Transverse colon (tissue), 4 donors: ENCODE measurements at regions not wholly inside any gene's neighbourhood (a gene's known extent, or its start where the extent isn't known, plus 50 kb on each side); places are given as distances from the start of the nearest gene placed in this dataset.

Experiments
- DNase-seq: peaks from one replicate; pipeline ENCODE4 v3.0.0-alpha.2; 2019
- H3K27ac ChIP-seq, 4 donors: fragments of 200-600 bp; sonication (generic); 2 replicates each; pipeline ENCODE4 v1.5.1; 2016 to 2018; ENCODE audit warnings: inconsistent platforms in 4 of 4
- H3K27me3 ChIP-seq: fragments of 200-600 bp; sonication (generic); 2 replicates; pipeline ENCODE4 v1.5.1; 2017; ENCODE audit warnings: inconsistent platforms
- H3K36me3 ChIP-seq, 4 donors: fragments of 200-600 bp; sonication (generic); 2 replicates each; pipeline ENCODE4 v1.5.1; 2017 to 2019; ENCODE audit warnings: inconsistent platforms in 4 of 4
- H3K4me1 ChIP-seq, 4 donors: fragments of 200-600 bp; sonication (generic); 2 replicates each; pipeline ENCODE4 v1.5.1; 2017 to 2020; ENCODE audit warnings: inconsistent platforms in 4 of 4
- H3K4me3 ChIP-seq, 4 donors: fragments of 200-600 bp; sonication (generic); 1 replicate in 1 of 4; 2 replicates in 3 of 4; pipeline versions ENCODE4 v1.5.1 to v1.6.1; 2017 to 2019; ENCODE audit warnings: inconsistent platforms in 4 of 4
- H3K9me3 ChIP-seq, 2 donors: fragments of 200-600 bp; sonication (generic); 2 replicates each; pipeline ENCODE4 v1.5.1; 2017 to 2019; ENCODE audit warnings: inconsistent platforms in 2 of 2
- EP300 ChIP-seq: sonication (generic); formaldehyde crosslinking; IDR thresholded peaks from one replicate; pipeline ENCODE4 v1.6.1; 2017; ENCODE audit warnings: antibody characterized with exemption, low read depth
- POLR2A ChIP-seq: fragments of 450-650 bp; IDR thresholded peaks from one replicate; pipeline ENCODE4 v1.6.1; 2016; ENCODE audit warnings: antibody characterized with exemption, mild to moderate bottlenecking, moderate library complexity
- POLR2AphosphoS5 ChIP-seq, 3 donors: sonication (generic); formaldehyde crosslinking; IDR thresholded peaks; one replicate each; pipeline ENCODE4 v1.6.1; 2016; ENCODE audit warnings: antibody characterized with exemption in 3 of 3
- WGBS, 2 donors: methylation state at CpG; one replicate each; pipeline ENCODE4 v1.1.5; 2018; ENCODE audit warnings: low coverage in 1 of 2; 5-methylcytosine and 5-hydroxymethylcytosine counted together
- in situ Hi-C, 4 donors: fragments of 200-750 bp; cut with MboI; loops; one replicate each; pipeline versions ENCODE4 v1.15.0 to v1.15.1; 2017; ENCODE audit warnings: low sequenced_read_pairs in 3 of 4, low pct_ligation_motif_present in 1 of 4, low pct_unique_long_range_greater_than_20kb in 1 of 4
- intact Hi-C: fragments of 100-400 bp; cut with DNase I; formaldehyde crosslinking; loops from one replicate; pipeline ENCODE4 v1.15.1; 2023; ENCODE audit warnings: low total_unique reads
- TF ChIP-seq, protein P1 (sequence below), 5 experiments: fragments of 200-600 bp in 3 of 5; fragments of 450-650 bp in 2 of 5; sonication (generic) in 3 of 5; IDR thresholded peaks; 1 replicate in 2 of 5; 2 replicates in 3 of 5; pipeline ENCODE4 v1.5.1; 2016 to 2017; ENCODE audit warnings: antibody characterized with exemption in 5 of 5, inconsistent platforms in 3 of 5, mild to moderate bottlenecking in 2 of 5, moderate library complexity in 1 of 5

DNA sequence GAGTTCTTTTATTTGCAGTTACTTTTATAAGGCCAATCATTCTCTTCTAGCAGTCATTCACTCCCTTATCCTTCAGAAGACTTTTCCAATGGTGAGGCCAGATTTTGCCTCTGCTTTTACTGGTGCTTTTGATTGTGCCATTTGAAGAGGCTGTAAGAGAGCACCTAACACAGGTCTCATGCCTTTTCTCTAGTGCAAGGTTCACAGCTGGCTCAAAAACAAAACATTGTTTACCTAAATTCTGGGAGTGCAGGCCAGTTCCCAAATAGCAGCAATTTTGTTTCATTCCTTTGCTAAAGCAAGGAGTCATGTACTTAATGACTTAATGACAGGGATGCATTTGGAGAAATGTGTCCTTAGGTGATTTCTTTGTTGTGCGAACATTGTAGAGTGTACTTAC, 192.0 kb downstream of the SYT10 start:
- Histone ChIP-seq H3K9me3 (no peaks in the 10 kb centered on the region), H3K4me1 (no peaks in the 10 kb centered on the region), H3K36me3 (no peaks in the 10 kb centered on the region), H3K4me3 (no peak overlapping the region), H3K27me3 (no peaks in the 10 kb centered on the region), H3K27ac (no peak overlapping the region)
- 82 to 87% methylated on average over 1 of the region's 1 CpG for WGBS, 2 donors
- no peak for DNase-seq
- intact Hi-C loops: no loop called here
- TF ChIP-seq POLR2A (no peak), EP300 (no peak), POLR2AphosphoS5 (IDR thresholded peaks at IDR 0.05) (no peak)
- TF ChIP-seq, protein P1, sequence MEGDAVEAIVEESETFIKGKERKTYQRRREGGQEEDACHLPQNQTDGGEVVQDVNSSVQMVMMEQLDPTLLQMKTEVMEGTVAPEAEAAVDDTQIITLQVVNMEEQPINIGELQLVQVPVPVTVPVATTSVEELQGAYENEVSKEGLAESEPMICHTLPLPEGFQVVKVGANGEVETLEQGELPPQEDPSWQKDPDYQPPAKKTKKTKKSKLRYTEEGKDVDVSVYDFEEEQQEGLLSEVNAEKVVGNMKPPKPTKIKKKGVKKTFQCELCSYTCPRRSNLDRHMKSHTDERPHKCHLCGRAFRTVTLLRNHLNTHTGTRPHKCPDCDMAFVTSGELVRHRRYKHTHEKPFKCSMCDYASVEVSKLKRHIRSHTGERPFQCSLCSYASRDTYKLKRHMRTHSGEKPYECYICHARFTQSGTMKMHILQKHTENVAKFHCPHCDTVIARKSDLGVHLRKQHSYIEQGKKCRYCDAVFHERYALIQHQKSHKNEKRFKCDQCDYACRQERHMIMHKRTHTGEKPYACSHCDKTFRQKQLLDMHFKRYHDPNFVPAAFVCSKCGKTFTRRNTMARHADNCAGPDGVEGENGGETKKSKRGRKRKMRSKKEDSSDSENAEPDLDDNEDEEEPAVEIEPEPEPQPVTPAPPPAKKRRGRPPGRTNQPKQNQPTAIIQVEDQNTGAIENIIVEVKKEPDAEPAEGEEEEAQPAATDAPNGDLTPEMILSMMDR (IDR thresholded peaks at IDR 0.05): no peak
- in situ Hi-C loops: no loop called here

DNA sequence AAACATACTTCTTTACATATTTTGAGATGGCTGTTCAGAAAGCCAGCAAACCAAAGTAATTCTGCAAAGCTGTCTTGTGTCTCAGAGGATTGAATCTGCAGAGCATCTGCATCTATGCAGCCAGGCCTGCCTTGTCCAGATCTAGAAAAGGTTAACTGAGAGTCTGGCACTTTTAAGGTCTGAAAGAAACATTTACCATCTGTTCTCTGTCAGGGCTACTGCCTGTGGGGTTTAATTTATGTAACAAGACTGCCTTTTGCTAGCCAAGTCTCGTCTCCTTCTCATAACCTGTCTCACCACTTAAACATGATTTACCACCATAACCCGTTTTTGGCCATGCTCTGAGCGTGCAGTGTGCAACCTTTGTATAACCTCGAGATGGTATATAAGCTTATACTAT, 194.2 kb downstream of the SYT10 start:
- no peak overlapping the region for H3K27ac ChIP-seq
- WGBS, 2 donors: 38 to 56% methylated on average over 4 of the region's 4 CpGs
- intact Hi-C loops: no loop called here
- no peaks in the 10 kb centered on the region for H3K9me3 ChIP-seq
- no peak for DNase-seq
- no peaks in the 10 kb centered on the region for H3K4me1 ChIP-seq
- no peaks in the 10 kb centered on the region for H3K36me3 ChIP-seq
- no peaks in the 10 kb centered on the region for H3K27me3 ChIP-seq
- H3K4me3 ChIP-seq: no peak overlapping the region
- in situ Hi-C loops: no loop called here
- TF ChIP-seq POLR2AphosphoS5 (IDR thresholded peaks at IDR 0.05) (no peak), EP300 (no peak), POLR2A (no peak)
- TF ChIP-seq, protein P1 (IDR thresholded peaks at IDR 0.05): no peak

DNA sequence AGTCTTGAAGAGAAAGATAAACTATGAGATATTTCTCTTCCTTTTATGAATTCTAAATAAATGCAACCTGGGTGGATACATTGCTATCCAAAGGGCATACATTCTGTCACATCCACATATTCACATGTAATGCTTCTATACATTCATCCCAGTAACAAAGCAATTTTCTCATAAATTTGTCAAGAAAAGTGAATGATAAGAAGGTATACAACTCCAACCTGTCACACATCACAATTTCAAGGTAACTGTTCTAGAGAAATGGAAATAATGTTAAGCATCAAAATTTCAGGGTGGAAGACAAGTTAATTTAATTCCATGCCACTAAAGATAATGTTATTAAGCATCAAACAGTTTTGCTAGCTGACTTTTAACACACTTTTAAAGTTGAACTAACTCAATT, 212.9 kb downstream of the SYT10 start:
- no peaks in the 10 kb centered on the region for H3K36me3 ChIP-seq
- no peaks in the 10 kb centered on the region for H3K27me3 ChIP-seq
- intact Hi-C loops: no loop called here
- H3K27ac ChIP-seq: no peak overlapping the region
- no peak for DNase-seq
- no peak overlapping the region for H3K4me3 ChIP-seq
- TF ChIP-seq POLR2AphosphoS5 (IDR thresholded peaks at IDR 0.05): no peak
- no peaks in the 10 kb centered on the region for H3K9me3 ChIP-seq
- in situ Hi-C loops: no loop called here
- H3K4me1 ChIP-seq: no peaks in the 10 kb centered on the region

DNA sequence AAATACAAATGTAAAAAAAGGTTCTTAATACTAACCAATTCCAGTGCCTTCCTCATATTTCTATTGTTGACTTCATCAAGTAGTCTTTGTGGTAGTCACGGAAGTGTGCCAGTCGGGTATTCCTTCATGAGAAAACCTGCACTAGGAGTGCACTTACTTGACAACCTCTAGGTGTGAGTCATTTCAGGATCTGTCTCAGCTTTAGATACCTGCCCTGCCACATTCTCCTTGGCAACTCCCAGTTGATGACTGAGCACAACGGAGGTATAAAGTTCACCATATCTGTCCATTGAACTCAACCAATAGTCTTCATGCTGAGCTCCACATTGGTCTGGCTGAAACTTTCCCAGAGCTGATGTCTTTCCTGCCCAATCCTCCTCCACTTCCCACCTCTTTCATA, 215.7 kb downstream of the SYT10 start:
- TF ChIP-seq POLR2AphosphoS5 (IDR thresholded peaks at IDR 0.05) (no peak), EP300 (no peak), POLR2A (no peak)
- TF ChIP-seq, protein P1 (IDR thresholded peaks at IDR 0.05): no peak
- intact Hi-C loops: no loop called here
- H3K27ac ChIP-seq: no peak overlapping the region
- H3K4me1 ChIP-seq: no peaks in the 10 kb centered on the region
- no peaks in the 10 kb centered on the region for H3K9me3 ChIP-seq
- H3K4me3 ChIP-seq: no peak overlapping the region
- no peaks in the 10 kb centered on the region for H3K36me3 ChIP-seq
- WGBS, 2 donors: 63 to 100% methylated on average over 1 to 3 of the region's 3 CpGs
- in situ Hi-C loops: no loop called here
- no peaks in the 10 kb centered on the region for H3K27me3 ChIP-seq
- no peak for DNase-seq

DNA sequence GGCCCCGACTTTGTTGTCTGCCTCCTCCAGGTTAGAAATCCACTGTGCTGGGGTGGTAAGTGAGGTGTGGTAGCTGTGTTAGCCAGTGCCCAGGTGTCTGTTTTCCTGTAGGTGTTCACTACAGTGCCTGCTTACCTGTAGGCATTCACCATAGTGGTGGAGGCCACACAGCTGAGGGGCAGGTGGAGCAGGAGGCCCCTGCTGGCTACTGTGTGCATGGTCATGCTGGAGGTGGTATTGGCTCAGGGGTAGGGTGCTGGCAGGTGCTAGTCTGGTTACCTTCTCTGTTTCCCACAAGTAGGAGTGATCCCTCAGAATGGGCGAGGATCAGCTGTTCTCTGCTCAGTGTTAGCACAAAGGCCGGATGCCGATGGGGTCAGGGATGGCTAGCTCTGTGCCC, 217.3 kb downstream of the SYT10 start:
- in situ Hi-C loops (no loop called here), intact Hi-C loops (no loop called here)
- no peak overlapping the region for H3K27ac ChIP-seq
- TF ChIP-seq POLR2AphosphoS5 (IDR thresholded peaks at IDR 0.05) (no peak), EP300 (no peak), POLR2A (no peak)
- TF ChIP-seq, protein P1 (IDR thresholded peaks at IDR 0.05): no peak
- no peak for DNase-seq
- no peaks in the 10 kb centered on the region for H3K36me3 ChIP-seq
- H3K4me3 ChIP-seq: no peak overlapping the region
- WGBS, 2 donors: 83 to 94% methylated on average over 3 to 4 of the region's 4 CpGs
- no peaks in the 10 kb centered on the region for H3K9me3 ChIP-seq
- no peaks in the 10 kb centered on the region for H3K27me3 ChIP-seq
- no peaks in the 10 kb centered on the region for H3K4me1 ChIP-seq
